ENCODE measurements at regions not wholly inside any gene's neighbourhood (a gene's known extent, or its start where the extent isn't known, plus 50 kb on each side); places are given as distances from the start of the nearest gene placed in this dataset.

- Histone ChIP-seq H3K4me1 (ENCODE audit: control insufficient read depth in 2 of 3, insufficient read depth in 2 of 3, low read depth in 1 of 3, low read length in 3 of 3) (peaks cover 0 to 6% (median 3%) of the 10 kb centered on the region in 3 donors), H3K4me3 (ENCODE audit: low read length in 3 of 3) (no peak overlapping the region), H3K9me3 (ENCODE audit: control insufficient read depth in 2 of 3, insufficient read depth in 1 of 3, low read length in 3 of 3) (no peaks in the 10 kb centered on the region), H3K36me3 (ENCODE audit: control insufficient read depth in 2 of 3, insufficient read depth in 3 of 3, low read length in 3 of 3) (no peaks in the 10 kb centered on the region), H3K9ac (ENCODE audit: low read length in 3 of 3) (no peak overlapping the region), H3K27me3 (ENCODE audit: control insufficient read depth, insufficient read depth, low read length) (no peaks in the 10 kb centered on the region), H3K27ac (ENCODE audit: low read depth in 2 of 2, low read length in 2 of 2) (no peak overlapping the region)
- TF ChIP-seq, protein P1, sequence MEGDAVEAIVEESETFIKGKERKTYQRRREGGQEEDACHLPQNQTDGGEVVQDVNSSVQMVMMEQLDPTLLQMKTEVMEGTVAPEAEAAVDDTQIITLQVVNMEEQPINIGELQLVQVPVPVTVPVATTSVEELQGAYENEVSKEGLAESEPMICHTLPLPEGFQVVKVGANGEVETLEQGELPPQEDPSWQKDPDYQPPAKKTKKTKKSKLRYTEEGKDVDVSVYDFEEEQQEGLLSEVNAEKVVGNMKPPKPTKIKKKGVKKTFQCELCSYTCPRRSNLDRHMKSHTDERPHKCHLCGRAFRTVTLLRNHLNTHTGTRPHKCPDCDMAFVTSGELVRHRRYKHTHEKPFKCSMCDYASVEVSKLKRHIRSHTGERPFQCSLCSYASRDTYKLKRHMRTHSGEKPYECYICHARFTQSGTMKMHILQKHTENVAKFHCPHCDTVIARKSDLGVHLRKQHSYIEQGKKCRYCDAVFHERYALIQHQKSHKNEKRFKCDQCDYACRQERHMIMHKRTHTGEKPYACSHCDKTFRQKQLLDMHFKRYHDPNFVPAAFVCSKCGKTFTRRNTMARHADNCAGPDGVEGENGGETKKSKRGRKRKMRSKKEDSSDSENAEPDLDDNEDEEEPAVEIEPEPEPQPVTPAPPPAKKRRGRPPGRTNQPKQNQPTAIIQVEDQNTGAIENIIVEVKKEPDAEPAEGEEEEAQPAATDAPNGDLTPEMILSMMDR (IDR thresholded peaks at IDR 0.05; ENCODE audit: borderline replicate concordance, extremely low read depth, insufficient read depth) = no peak
- intact Hi-C loops (cut with DNase I) = no loop called here
- DNase-seq (no peak), FAIRE-seq (no peak)
Measured at GRCh38 chr4:38523054-38523453, 140.9 kb upstream of the KLF3 start.

- intact Hi-C loops (cut with DNase I) = no loop called here
- Histone ChIP-seq H3K27ac (ENCODE audit: low read depth in 2 of 2, low read length in 2 of 2) (no peak overlapping the region), H3K9me3 (ENCODE audit: control insufficient read depth in 2 of 3, insufficient read depth in 1 of 3, low read length in 3 of 3) (no peaks in the 10 kb centered on the region), H3K4me3 (ENCODE audit: low read length in 3 of 3) (no peak overlapping the region), H3K36me3 (ENCODE audit: control insufficient read depth in 2 of 3, insufficient read depth in 3 of 3, low read length in 3 of 3) (no peaks in the 10 kb centered on the region), H3K27me3 (ENCODE audit: control insufficient read depth, insufficient read depth, low read length) (no peaks in the 10 kb centered on the region), H3K4me1 (ENCODE audit: control insufficient read depth in 2 of 3, insufficient read depth in 2 of 3, low read depth in 1 of 3, low read length in 3 of 3) (peaks cover 0 to 6% (median 3%) of the 10 kb centered on the region in 3 donors), H3K9ac (ENCODE audit: low read length in 3 of 3) (no peak overlapping the region)
- FAIRE-seq (no peak), DNase-seq (no peak)
- TF ChIP-seq, protein P1 (IDR thresholded peaks at IDR 0.05; ENCODE audit: borderline replicate concordance, extremely low read depth, insufficient read depth) = no peak
Measured at GRCh38 chr4:38523524-38524448, 140.2 kb upstream of the KLF3 start.

- Histone ChIP-seq H3K4me1 (ENCODE audit: control insufficient read depth in 2 of 3, insufficient read depth in 2 of 3, low read depth in 1 of 3, low read length in 3 of 3) (peaks cover 2 to 15% (median 12%) of the 10 kb centered on the region in 3 donors), H3K4me3 (ENCODE audit: low read length in 3 of 3) (no peak overlapping the region), H3K9me3 (ENCODE audit: control insufficient read depth in 2 of 3, insufficient read depth in 1 of 3, low read length in 3 of 3) (no peaks in the 10 kb centered on the region), H3K27me3 (ENCODE audit: control insufficient read depth, insufficient read depth, low read length) (no peaks in the 10 kb centered on the region), H3K36me3 (ENCODE audit: control insufficient read depth in 2 of 3, insufficient read depth in 3 of 3, low read length in 3 of 3) (no peaks in the 10 kb centered on the region), H3K9ac (ENCODE audit: low read length in 3 of 3) (no peak overlapping the region), H3K27ac (ENCODE audit: low read depth in 2 of 2, low read length in 2 of 2) (no peak overlapping the region)
- intact Hi-C loops (cut with DNase I) = no loop called here
- FAIRE-seq (no peak), DNase-seq (peak in 1 of 5 donors; percentile 23)
- TF ChIP-seq, protein P1 (IDR thresholded peaks at IDR 0.05; ENCODE audit: borderline replicate concordance, extremely low read depth, insufficient read depth) = no peak
Measured at GRCh38 chr4:38526412-38526811, 137.6 kb upstream of the KLF3 start.

Data from kidney (tissue), 13 donors.